Neural cell (in vitro differentiated cells): ENCODE measurements at regions not wholly inside any gene's neighbourhood (a gene's known extent, or its start where the extent isn't known, plus 50 kb on each side); places are given as distances from the start of the nearest gene placed in this dataset.

Experiments
- CTCF ChIP-seq: fragments of 450-650 bp; IDR thresholded peaks from 2 replicates; pipeline ENCODE4 v1.5.1; 2014; ENCODE audit warnings: antibody characterized with exemption, mild to moderate bottlenecking, moderate library complexity; ENCODE audit not compliant: poor library complexity, severe bottlenecking
- EP300 ChIP-seq: fragments of 450-650 bp; conservative IDR thresholded peaks from 2 replicates; pipeline ENCODE4 v1.6.1; 2014; ENCODE audit warnings: antibody characterized with exemption, mild to moderate bottlenecking, moderate library complexity; ENCODE audit not compliant: poor library complexity, severe bottlenecking
- MXI1 ChIP-seq: fragments of 450-650 bp; conservative IDR thresholded peaks from 2 replicates; pipeline ENCODE4 v1.6.1; 2014; ENCODE audit warnings: antibody characterized with exemption, mild to moderate bottlenecking; ENCODE audit not compliant: poor library complexity, severe bottlenecking

DNA sequence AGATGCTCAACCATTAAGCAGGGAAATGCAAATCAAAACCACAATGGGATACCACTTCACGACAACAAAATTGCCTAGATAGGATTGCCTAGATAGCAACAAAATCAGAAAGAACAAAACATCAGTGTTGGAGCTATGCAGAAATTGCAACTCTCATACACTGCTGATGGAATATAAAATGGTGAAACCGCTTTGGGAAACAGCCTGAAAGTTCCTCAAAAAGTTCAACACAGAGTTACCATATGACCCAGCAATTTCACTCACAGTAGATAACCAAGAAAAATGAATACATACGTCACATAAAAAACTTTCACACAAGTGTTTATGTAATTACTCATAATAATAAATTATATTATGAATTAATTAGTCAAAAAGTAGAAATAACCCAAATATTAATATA lies 78.3 kb downstream of the MAFB start:
- TF ChIP-seq CTCF = no peak
- TF ChIP-seq MXI1 = no peak
- no peak for TF ChIP-seq EP300
